Mammary epithelial cell (primary cell): ENCODE measurements at regions not wholly inside any gene's neighbourhood (a gene's known extent, or its start where the extent isn't known, plus 50 kb on each side); places are given as distances from the start of the nearest gene placed in this dataset.
A peak's percentile ranks its signal among the peaks of the same experiment; 100 is the strongest.

Experiments
- EZH2 ChIP-seq: IDR thresholded peaks from 2 replicates; pipeline ENCODE4 v1.6.1; 2012; ENCODE audit warnings: low read length, inconsistent platforms, borderline replicate concordance
- TF ChIP-seq, protein P1 (sequence below), 2 donors: IDR thresholded peaks in 1 of 2; conservative IDR thresholded peaks in 1 of 2; 2 replicates each; pipeline ENCODE4 v1.5.1; 2011 to 2012; ENCODE audit warnings: inconsistent platforms in 2 of 2, low read length in 2 of 2, mild to moderate bottlenecking in 2 of 2, control low read depth in 1 of 2, low read depth in 1 of 2; ENCODE audit not compliant: insufficient read depth in 1 of 2; ENCODE audit errors: extremely low read depth in 1 of 2

DNA sequence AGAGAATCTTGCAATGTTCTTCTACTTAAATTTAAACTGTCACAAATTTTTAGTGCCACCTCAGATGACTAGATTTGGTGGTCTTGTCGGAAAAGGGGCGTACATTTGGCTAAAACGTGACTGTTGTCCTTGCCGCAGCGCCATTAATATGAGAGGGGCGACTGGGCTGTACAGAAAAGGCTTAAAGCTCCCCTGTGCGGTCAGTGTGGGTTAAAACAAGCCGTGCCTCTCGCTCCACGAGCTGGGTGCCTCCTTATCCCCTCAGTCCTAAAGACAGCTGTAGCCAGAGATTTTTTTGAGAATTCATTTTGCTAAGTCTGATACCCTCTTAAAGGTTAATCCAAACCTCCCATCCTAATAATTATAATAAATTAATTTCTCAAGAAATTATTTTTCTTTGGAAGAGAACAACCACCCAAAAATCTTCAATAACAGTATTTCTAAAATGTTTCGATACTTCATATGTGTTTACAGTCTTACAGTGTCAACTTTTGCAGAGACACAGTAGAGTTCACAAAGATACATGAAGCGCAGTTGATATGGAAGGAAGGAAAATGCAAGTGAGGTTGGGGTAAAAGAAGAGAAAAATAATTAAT is 68.6 kb downstream of the C7orf25 start:
- TF ChIP-seq, protein P1, sequence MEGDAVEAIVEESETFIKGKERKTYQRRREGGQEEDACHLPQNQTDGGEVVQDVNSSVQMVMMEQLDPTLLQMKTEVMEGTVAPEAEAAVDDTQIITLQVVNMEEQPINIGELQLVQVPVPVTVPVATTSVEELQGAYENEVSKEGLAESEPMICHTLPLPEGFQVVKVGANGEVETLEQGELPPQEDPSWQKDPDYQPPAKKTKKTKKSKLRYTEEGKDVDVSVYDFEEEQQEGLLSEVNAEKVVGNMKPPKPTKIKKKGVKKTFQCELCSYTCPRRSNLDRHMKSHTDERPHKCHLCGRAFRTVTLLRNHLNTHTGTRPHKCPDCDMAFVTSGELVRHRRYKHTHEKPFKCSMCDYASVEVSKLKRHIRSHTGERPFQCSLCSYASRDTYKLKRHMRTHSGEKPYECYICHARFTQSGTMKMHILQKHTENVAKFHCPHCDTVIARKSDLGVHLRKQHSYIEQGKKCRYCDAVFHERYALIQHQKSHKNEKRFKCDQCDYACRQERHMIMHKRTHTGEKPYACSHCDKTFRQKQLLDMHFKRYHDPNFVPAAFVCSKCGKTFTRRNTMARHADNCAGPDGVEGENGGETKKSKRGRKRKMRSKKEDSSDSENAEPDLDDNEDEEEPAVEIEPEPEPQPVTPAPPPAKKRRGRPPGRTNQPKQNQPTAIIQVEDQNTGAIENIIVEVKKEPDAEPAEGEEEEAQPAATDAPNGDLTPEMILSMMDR (conservative IDR thresholded peaks at IDR 0.05 in 1 of 2, IDR thresholded peaks at IDR 0.05 in 1 of 2; ENCODE audit: extremely low read depth in 1 of 2, insufficient read depth in 1 of 2, low read depth in 1 of 2, low read length in 2 of 2) = peak; percentile 37 to 66
- TF ChIP-seq EZH2 = no peak
